Gastrocnemius medialis (tissue), 4 donors: ENCODE measurements at regions not wholly inside any gene's neighbourhood (a gene's known extent, or its start where the extent isn't known, plus 50 kb on each side); places are given as distances from the start of the nearest gene placed in this dataset.

Source experiments
- ATAC-seq, 2 donors: fragments of 150-250 bp; one replicate each; pipeline ENCODE4 v1.9.1; 2016
- DNase-seq, 2 donors: peaks; one replicate each; pipeline ENCODE4 v3.0.0-alpha.2; 2019
- H3K27ac ChIP-seq, 4 donors: fragments of 200-600 bp; sonication (generic); 1 replicate in 1 of 4; 2 replicates in 3 of 4; pipeline ENCODE4 v1.5.1; 2016 to 2018; ENCODE audit warnings: mild to moderate bottlenecking in 2 of 4, moderate library complexity in 1 of 4
- H3K27me3 ChIP-seq, 3 donors: fragments of 200-600 bp; sonication (generic) in 2 of 3; 1 replicate in 1 of 3; 2 replicates in 2 of 3; pipeline versions ENCODE4 v1.5.1 to v1.6.0; 2016 to 2019; ENCODE audit warnings: mild to moderate bottlenecking in 1 of 3, moderate library complexity in 1 of 3
- H3K36me3 ChIP-seq, 2 donors: fragments of 200-600 bp; sonication (generic) in 1 of 2; one replicate each; pipeline ENCODE4 v1.5.1; 2017 to 2018
- H3K4me1 ChIP-seq, 2 donors: fragments of 200-600 bp; sonication (generic) in 1 of 2; one replicate each; pipeline ENCODE4 v1.5.1; 2016 to 2017; ENCODE audit warnings: mild to moderate bottlenecking in 2 of 2
- H3K4me3 ChIP-seq, 4 donors: fragments of 200-600 bp; sonication (generic) in 3 of 4; 1 replicate in 1 of 4; 2 replicates in 3 of 4; pipeline ENCODE4 v1.5.1; 2016 to 2019; ENCODE audit warnings: mild to moderate bottlenecking in 2 of 4
- H3K9me3 ChIP-seq, 3 donors: fragments of 200-600 bp; sonication (generic) in 2 of 3; 1 replicate in 1 of 3; 2 replicates in 2 of 3; pipeline ENCODE4 v1.5.1; 2016 to 2019
- CTCF ChIP-seq, 5 experiments: fragments of 450-650 bp in 3 of 5; fragments of 200-600 bp in 2 of 5; sonication (generic) in 2 of 5; IDR thresholded peaks in 4 of 5; conservative IDR thresholded peaks in 1 of 5; 1 replicate in 4 of 5; 2 replicates in 1 of 5; pipeline ENCODE4 v1.5.1; 2016 to 2019; ENCODE audit warnings: antibody characterized with exemption in 5 of 5, mild to moderate bottlenecking in 3 of 5, moderate library complexity in 3 of 5
- POLR2A ChIP-seq, 2 donors: fragments of 450-650 bp; IDR thresholded peaks; one replicate each; pipeline ENCODE4 v1.6.1; 2017; ENCODE audit warnings: antibody characterized with exemption in 2 of 2, mild to moderate bottlenecking in 2 of 2, moderate library complexity in 2 of 2
- in situ Hi-C, 4 donors: fragments of 200-750 bp; cut with MboI; loops; one replicate each; pipeline versions ENCODE4 v1.15.0 to v1.8.0; 2017; ENCODE audit warnings: low sequenced_read_pairs in 4 of 4
- intact Hi-C: fragments of 100-400 bp; cut with DNase I; formaldehyde crosslinking; loops from one replicate; pipeline ENCODE4 v1.15.1; 2023; ENCODE audit warnings: low total_unique reads

- H3K27me3 ChIP-seq, result no peaks in the 10 kb centered on the region
- in situ Hi-C loops, result no loop called here
- H3K27ac ChIP-seq, result no peak overlapping the region
- H3K4me3 ChIP-seq, result no peak overlapping the region
- no peaks in the 10 kb centered on the region for H3K4me1 ChIP-seq
- TF ChIP-seq CTCF (IDR thresholded peaks at IDR 0.05 in 4 of 5, conservative IDR thresholded peaks at IDR 0.05 in 1 of 5) (no peak), POLR2A (IDR thresholded peaks at IDR 0.05) (no peak)
- no peaks in the 10 kb centered on the region for H3K36me3 ChIP-seq
- DNase-seq (no peak), ATAC-seq (no peak)
- intact Hi-C loops, result no loop called here
- no peaks in the 10 kb centered on the region for H3K9me3 ChIP-seq
Measured at GRCh38 chr1:175812936-175813335, 69.5 kb upstream of the TNR start.

- no peak for ATAC-seq
- Histone ChIP-seq H3K27ac (no peak overlapping the region), H3K4me3 (no peak overlapping the region), H3K27me3 (no peaks in the 10 kb centered on the region), H3K36me3 (no peaks in the 10 kb centered on the region), H3K4me1 (no peaks in the 10 kb centered on the region), H3K9me3 (no peaks in the 10 kb centered on the region)
- no peak for DNase-seq
- TF ChIP-seq CTCF (IDR thresholded peaks at IDR 0.05 in 4 of 5, conservative IDR thresholded peaks at IDR 0.05 in 1 of 5) (no peak), POLR2A (IDR thresholded peaks at IDR 0.05) (no peak)
- intact Hi-C loops (no loop called here), in situ Hi-C loops (no loop called here)
Measured at GRCh38 chr1:175810305-175810704, 66.9 kb upstream of the TNR start.

GRCh38 chr1:175808999-175809398 lies 65.6 kb upstream of the TNR start:
- ATAC-seq, result no peak
- no peak for DNase-seq
- Histone ChIP-seq H3K4me1 (no peaks in the 10 kb centered on the region), H3K4me3 (no peak overlapping the region), H3K36me3 (no peaks in the 10 kb centered on the region), H3K9me3 (no peaks in the 10 kb centered on the region), H3K27ac (no peak overlapping the region), H3K27me3 (no peaks in the 10 kb centered on the region)
- in situ Hi-C loops, result no loop called here
- intact Hi-C loops, result no loop called here
- no peak for TF ChIP-seq POLR2A (IDR thresholded peaks at IDR 0.05)
- TF ChIP-seq CTCF (IDR thresholded peaks at IDR 0.05 in 4 of 5, conservative IDR thresholded peaks at IDR 0.05 in 1 of 5), result no peak

GRCh38 chr1:175808573-175808972 lies 65.2 kb upstream of the TNR start:
- Histone ChIP-seq H3K9me3 (no peaks in the 10 kb centered on the region), H3K27ac (no peak overlapping the region), H3K27me3 (no peaks in the 10 kb centered on the region), H3K36me3 (no peaks in the 10 kb centered on the region), H3K4me1 (no peaks in the 10 kb centered on the region), H3K4me3 (no peak overlapping the region)
- in situ Hi-C loops, result no loop called here
- ATAC-seq, result no peak
- DNase-seq, result no peak
- TF ChIP-seq POLR2A (IDR thresholded peaks at IDR 0.05), result no peak
- TF ChIP-seq CTCF (IDR thresholded peaks at IDR 0.05 in 4 of 5, conservative IDR thresholded peaks at IDR 0.05 in 1 of 5), result no peak
- intact Hi-C loops, result no loop called here

GRCh38 chr1:175804561-175804960 lies 61.2 kb upstream of the TNR start:
- Histone ChIP-seq H3K4me3 (no peak overlapping the region), H3K27me3 (no peaks in the 10 kb centered on the region), H3K36me3 (no peaks in the 10 kb centered on the region), H3K4me1 (no peaks in the 10 kb centered on the region), H3K27ac (no peak overlapping the region), H3K9me3 (no peaks in the 10 kb centered on the region)
- ATAC-seq, result no peak
- no peak for DNase-seq
- TF ChIP-seq CTCF (IDR thresholded peaks at IDR 0.05 in 4 of 5, conservative IDR thresholded peaks at IDR 0.05 in 1 of 5) (no peak), POLR2A (IDR thresholded peaks at IDR 0.05) (no peak)
- in situ Hi-C loops, result no loop called here
- intact Hi-C loops, result no loop called here
